Small intestine (tissue), 7 donors: ENCODE measurements at regions not wholly inside any gene's neighbourhood (a gene's known extent, or its start where the extent isn't known, plus 50 kb on each side); places are given as distances from the start of the nearest gene placed in this dataset.

Experiments
- DNase-seq, 2 donors: peaks; one replicate each; pipeline versions ENCODE4 v3.0.0 to v3.0.0-alpha.2; 2013
- FAIRE-seq: peaks from 2 replicates; lab custom pipeline; 2012; peaks lifted over from hg19 to GRCh38; lab: Jason Lieb, UNC
- H3K27ac ChIP-seq, 3 donors: one replicate each; pipeline ENCODE4 v1.5.1; 2013; ENCODE audit warnings: low read length in 2 of 3, mild to moderate bottlenecking in 2 of 3, control low read depth in 1 of 3, inconsistent platforms in 1 of 3, low read depth in 1 of 3, moderate library complexity in 1 of 3
- H3K27me3 ChIP-seq, 3 donors: one replicate each; pipeline ENCODE4 v1.6.1; 2013; ENCODE audit warnings: low read length in 3 of 3, inconsistent platforms in 1 of 3; ENCODE audit not compliant: control insufficient read depth in 3 of 3, insufficient read depth in 3 of 3
- H3K36me3 ChIP-seq, 3 donors: one replicate each; pipeline ENCODE4 v1.6.1; 2013; ENCODE audit warnings: low read length in 3 of 3, inconsistent platforms in 1 of 3, low read depth in 1 of 3, mild to moderate bottlenecking in 1 of 3, moderate library complexity in 1 of 3; ENCODE audit not compliant: control insufficient read depth in 3 of 3, insufficient read depth in 2 of 3
- H3K4me1 ChIP-seq, 3 donors: one replicate each; pipeline ENCODE4 v1.6.1; 2013; ENCODE audit warnings: low read length in 2 of 3, inconsistent platforms in 1 of 3, low read depth in 1 of 3, mild to moderate bottlenecking in 1 of 3, moderate library complexity in 1 of 3; ENCODE audit not compliant: control insufficient read depth in 3 of 3, insufficient read depth in 2 of 3
- H3K4me3 ChIP-seq, 3 donors: one replicate each; pipeline ENCODE4 v1.5.1; 2013; ENCODE audit warnings: low read length in 3 of 3, control low read depth in 1 of 3, inconsistent platforms in 1 of 3, low read depth in 1 of 3, mild to moderate bottlenecking in 1 of 3, moderate library complexity in 1 of 3
- H3K9me3 ChIP-seq, 2 donors: one replicate each; pipeline ENCODE4 v1.6.1; 2013; ENCODE audit warnings: low read depth in 1 of 2, low read length in 1 of 2; ENCODE audit not compliant: control insufficient read depth in 2 of 2, insufficient read depth in 1 of 2
- WGBS, 3 donors: extraction: QIAGEN DNeasy Blood & Tissue Kit; methylation state at CpG; one replicate each; pipeline ENCODE4 v1.1.7; 2013; 5-methylcytosine and 5-hydroxymethylcytosine counted together
- donor health status: healthy with polysubstance abuse.
- donor health status: control.
- donor health status: control.
- donor health status: Bipolar disorder and iron deficiency.
- donor health status: healthy.

GRCh38 chr6:17018425-17018824, 83.4 kb upstream of the STMND1 start:
- DNase-seq (no peak), FAIRE-seq (no peak)
- peaks cover 0 to 5% of the 10 kb centered on the region in 2 donors for H3K9me3 ChIP-seq
- H3K36me3 ChIP-seq: no peaks in the 10 kb centered on the region
- no peak overlapping the region for H3K4me3 ChIP-seq
- no peaks in the 10 kb centered on the region for H3K4me1 ChIP-seq
- peaks cover 0 to 9% (median 0%) of the 10 kb centered on the region in 3 donors for H3K27me3 ChIP-seq
- WGBS, 3 donors: 90 to 96% (median 92%) methylated on average over 5 of the region's 5 CpGs
- no peak overlapping the region for H3K27ac ChIP-seq

- no peak for FAIRE-seq
- H3K36me3 ChIP-seq: no peaks in the 10 kb centered on the region
- peaks cover 0 to 9% (median 0%) of the 10 kb centered on the region in 3 donors for H3K27me3 ChIP-seq
- no peak overlapping the region for H3K4me3 ChIP-seq
- no peak for DNase-seq
- H3K9me3 ChIP-seq: peaks cover 0 to 5% of the 10 kb centered on the region in 2 donors
- no peak overlapping the region for H3K27ac ChIP-seq
- no peaks in the 10 kb centered on the region for H3K4me1 ChIP-seq
- WGBS, 3 donors: 86 to 93% (median 88%) methylated on average over 10 of the region's 10 CpGs
Measured at GRCh38 chr6:17017416-17017815, 84.4 kb upstream of the STMND1 start.

DNA sequence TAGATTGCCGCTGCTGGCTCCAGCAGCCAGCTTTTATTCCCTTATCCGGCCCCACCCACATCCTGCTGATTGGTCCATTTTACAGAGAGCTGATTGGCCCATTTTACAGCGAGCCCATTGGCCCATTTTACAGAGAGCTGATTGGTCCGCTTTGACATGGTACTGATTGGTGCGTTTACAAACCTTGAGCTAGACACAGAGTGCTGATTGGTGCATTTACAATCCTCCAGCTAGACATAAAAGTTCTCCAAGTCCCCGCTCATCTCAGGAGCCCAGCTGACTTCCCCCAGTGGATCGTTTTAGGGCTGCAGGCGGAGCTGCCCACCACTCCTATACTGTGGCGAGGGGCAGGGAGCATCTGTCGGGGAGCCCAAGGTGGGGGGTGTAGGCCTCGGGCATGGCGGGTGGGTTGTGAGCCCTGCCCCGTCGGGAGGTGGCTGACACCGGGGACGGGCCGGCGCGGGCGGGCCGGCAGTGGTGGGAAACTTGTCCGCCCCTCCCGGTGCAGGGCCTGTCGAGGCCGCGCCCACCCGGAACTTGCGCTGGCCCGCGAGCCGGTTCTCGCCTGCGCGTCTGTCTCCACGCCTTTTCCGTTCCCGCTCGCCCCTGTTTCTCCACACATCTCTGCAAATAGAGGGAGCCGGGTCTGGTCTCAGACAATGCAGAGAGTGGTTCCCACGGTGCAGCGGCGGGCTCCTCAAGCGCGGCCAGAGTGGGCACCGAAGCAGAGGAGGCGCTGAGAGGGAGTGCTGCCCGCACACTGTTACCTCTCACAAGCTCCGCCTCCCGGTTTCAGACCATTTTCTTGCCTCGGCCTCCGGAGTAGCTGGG, 86.1 kb upstream of the STMND1 start:
- no peak for FAIRE-seq
- WGBS, 3 donors: 22 to 33% (median 29%) methylated on average over 40 to 51 of the region's 51 CpGs
- H3K27ac ChIP-seq: no peak overlapping the region
- peaks cover 0 to 5% of the 10 kb centered on the region in 2 donors for H3K9me3 ChIP-seq
- peaks cover 0 to 9% (median 0%) of the 10 kb centered on the region in 3 donors for H3K27me3 ChIP-seq
- H3K4me3 ChIP-seq: peak overlapping the region; percentile 22 to 40 (median 37)
- H3K36me3 ChIP-seq: no peaks in the 10 kb centered on the region
- DNase-seq: peak in 1 of 2 donors; percentile 48
- no peaks in the 10 kb centered on the region for H3K4me1 ChIP-seq

GRCh38 chr6:17015144-17015543, 86.7 kb upstream of the STMND1 start:
- Histone ChIP-seq H3K27me3 (peaks cover 0 to 9% (median 0%) of the 10 kb centered on the region in 3 donors), H3K27ac (no peak overlapping the region), H3K4me1 (no peaks in the 10 kb centered on the region), H3K36me3 (no peaks in the 10 kb centered on the region), H3K9me3 (peaks cover 0 to 5% of the 10 kb centered on the region in 2 donors), H3K4me3 (no peak overlapping the region)
- DNase-seq (no peak), FAIRE-seq (no peak)
- 65 to 66% (median 66%) methylated on average over 4 of the region's 4 CpGs for WGBS, 3 donors

DNA sequence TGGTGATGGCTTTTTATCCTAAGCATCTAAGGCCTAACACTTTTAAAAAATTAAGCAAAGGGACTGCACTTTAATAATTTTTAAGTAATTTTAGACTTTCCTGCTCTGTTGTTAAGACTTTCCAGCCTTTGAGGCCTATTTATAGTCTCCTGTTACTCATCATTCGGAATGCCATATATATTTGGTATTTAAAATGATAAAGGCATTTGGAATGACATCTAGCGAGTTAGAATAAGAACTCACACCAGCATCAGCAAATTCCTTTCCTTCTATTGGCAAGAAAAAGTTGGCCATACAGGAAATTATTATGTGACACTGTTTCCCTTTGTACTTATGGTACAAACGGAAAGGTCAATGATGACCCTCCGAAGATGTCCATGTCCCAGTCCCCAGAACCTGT, 88.1 kb upstream of the STMND1 start:
- DNase-seq: no peak
- Histone ChIP-seq H3K27ac (no peak overlapping the region), H3K9me3 (peaks cover 0 to 5% of the 10 kb centered on the region in 2 donors), H3K4me1 (no peaks in the 10 kb centered on the region), H3K4me3 (no peak overlapping the region), H3K36me3 (no peaks in the 10 kb centered on the region), H3K27me3 (peaks cover 0 to 9% (median 0%) of the 10 kb centered on the region in 3 donors)
- no peak for FAIRE-seq
- WGBS, 3 donors: 86 to 93% (median 89%) methylated on average over 4 of the region's 4 CpGs

DNA sequence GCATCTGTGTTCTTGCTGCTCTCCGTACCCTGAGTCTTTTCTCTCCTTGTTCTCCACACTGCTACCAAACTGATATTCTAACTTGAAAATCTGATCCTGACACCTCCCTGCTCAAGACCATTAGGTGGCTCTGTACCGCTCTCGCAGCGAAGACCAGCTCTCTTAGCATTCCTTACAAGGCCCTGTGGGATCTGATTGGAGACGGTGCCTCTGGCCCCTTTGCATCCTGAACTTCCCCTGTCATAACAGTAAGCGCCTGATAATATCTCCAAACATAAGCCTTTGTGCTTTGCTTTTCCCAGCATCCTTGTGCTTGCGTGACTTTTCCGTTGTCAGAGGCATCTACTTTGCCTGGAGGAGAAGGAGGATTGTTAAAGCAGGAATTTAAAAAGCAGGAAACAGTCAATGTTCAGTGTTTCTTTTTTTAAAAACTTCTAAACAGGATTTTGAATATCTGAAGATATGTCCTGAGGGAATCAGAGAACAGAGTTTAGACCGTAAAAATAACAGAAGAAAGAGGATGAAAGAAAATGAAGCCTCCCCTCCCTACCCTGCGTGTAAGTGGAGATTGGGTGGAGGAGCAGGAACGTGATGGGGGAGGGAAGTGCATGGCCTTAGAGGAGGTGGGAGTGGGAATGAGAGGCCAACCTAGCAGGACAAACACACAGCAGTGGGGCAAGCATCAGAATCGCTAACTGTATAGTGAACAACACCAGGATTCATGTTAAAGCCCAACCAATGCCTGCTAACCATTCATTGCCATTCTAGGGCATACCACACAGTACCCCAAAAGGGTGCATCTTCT, 89.2 kb upstream of the STMND1 start:
- 53 to 63% (median 55%) methylated on average over 12 of the region's 12 CpGs for WGBS, 3 donors
- no peak for FAIRE-seq
- Histone ChIP-seq H3K27me3 (peaks cover 0 to 9% (median 0%) of the 10 kb centered on the region in 3 donors), H3K4me3 (no peak overlapping the region), H3K4me1 (no peaks in the 10 kb centered on the region), H3K9me3 (peaks cover 0 to 5% of the 10 kb centered on the region in 2 donors), H3K27ac (peak overlapping the region in 1 of 3 donors; percentile 55), H3K36me3 (no peaks in the 10 kb centered on the region)
- DNase-seq: peak in 1 of 2 donors; percentile 26

DNA sequence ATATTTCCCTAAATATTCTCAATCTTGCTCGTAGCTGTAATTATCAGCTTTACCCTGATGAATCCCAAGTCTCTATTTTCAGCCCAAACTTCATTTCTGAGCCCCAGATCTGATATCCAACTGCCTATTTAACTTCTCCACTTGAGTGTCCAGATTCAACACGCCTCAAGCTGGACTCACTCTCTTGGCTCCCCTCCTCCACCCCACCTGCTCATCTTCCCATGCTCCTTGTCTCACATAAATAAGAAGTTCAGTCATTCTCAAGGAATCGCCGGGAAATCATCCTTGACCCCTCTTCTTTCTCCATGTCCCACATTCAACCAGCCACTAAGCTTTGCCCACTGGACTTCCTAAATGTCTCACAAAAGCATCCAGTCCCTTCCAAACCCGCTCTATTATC, 89.9 kb upstream of the STMND1 start:
- peaks cover 0 to 5% of the 10 kb centered on the region in 2 donors for H3K9me3 ChIP-seq
- no peak overlapping the region for H3K4me3 ChIP-seq
- FAIRE-seq (no peak), DNase-seq (no peak)
- no peaks in the 10 kb centered on the region for H3K36me3 ChIP-seq
- no peak overlapping the region for H3K27ac ChIP-seq
- H3K27me3 ChIP-seq: peaks cover 0 to 9% (median 0%) of the 10 kb centered on the region in 3 donors
- WGBS, 3 donors: 79 to 81% (median 79%) methylated on average over 5 of the region's 5 CpGs
- H3K4me1 ChIP-seq: no peaks in the 10 kb centered on the region

DNA sequence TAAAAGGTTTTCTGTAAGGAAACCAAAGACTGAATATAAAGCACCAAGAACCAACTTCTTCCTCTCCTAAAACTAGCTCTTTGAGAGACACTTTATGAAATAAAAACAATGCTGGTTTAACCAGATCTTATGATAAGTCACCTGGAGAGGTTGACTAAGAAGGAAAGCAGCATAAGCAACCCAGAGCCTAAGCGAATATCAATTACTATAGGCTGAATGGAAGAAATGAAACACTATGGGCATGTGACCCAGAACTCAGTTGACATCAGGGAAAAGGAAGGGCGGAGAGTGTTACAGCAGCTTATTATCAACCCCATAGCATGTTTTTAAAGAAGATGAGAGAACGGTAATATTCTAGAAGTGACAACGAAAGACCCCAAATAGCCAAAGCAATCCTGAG, 94.1 kb upstream of the STMND1 start:
- Histone ChIP-seq H3K27me3 (no peaks in the 10 kb centered on the region), H3K4me1 (no peaks in the 10 kb centered on the region), H3K36me3 (no peaks in the 10 kb centered on the region), H3K9me3 (no peaks in the 10 kb centered on the region), H3K4me3 (no peak overlapping the region), H3K27ac (no peak overlapping the region)
- no peak for FAIRE-seq
- WGBS, 3 donors: 81 to 90% (median 86%) methylated on average over 4 of the region's 4 CpGs
- DNase-seq: no peak
